D341Med (cell line): ENCODE measurements at regions not wholly inside any gene's neighbourhood (a gene's known extent, or its start where the extent isn't known, plus 50 kb on each side); places are given as distances from the start of the nearest gene placed in this dataset.
A peak's percentile ranks its signal among the peaks of the same experiment; 100 is the strongest.

Experiments
- DNase-seq: peaks from one replicate; pipeline ENCODE4 v3.0.0; 2012; ENCODE audit warnings: low spot score

- DNase-seq: no peak
These were observed 62.8 kb downstream of the FAM9B start for GRCh38 chrX:8971116-8971515.

GRCh38 chrX:8969378-8969777 is 64.5 kb downstream of the FAM9B start:
- DNase-seq: no peak

GRCh38 chrX:8967461-8967860 is 66.5 kb downstream of the FAM9B start:
- DNase-seq: no peak

- DNase-seq: no peak
These were observed 72.9 kb downstream of the FAM9B start for GRCh38 chrX:8960957-8961468.

GRCh38 chrX:8955511-8955910 is 78.4 kb downstream of the FAM9B start:
- no peak for DNase-seq

GRCh38 chrX:8946563-8946962 is 87.4 kb downstream of the FAM9B start:
- DNase-seq: no peak

- no peak for DNase-seq
These were observed 94.6 kb downstream of the FAM9B start for GRCh38 chrX:8939322-8939721.

GRCh38 chrX:8927701-8928100 is 106.2 kb downstream of the FAM9B start:
- DNase-seq: no peak

- DNase-seq: no peak
These were observed 106.8 kb downstream of the FAM9B start for GRCh38 chrX:8927066-8927635.

GRCh38 chrX:8921615-8922014 is 112.3 kb downstream of the FAM9B start:
- DNase-seq: no peak

GRCh38 chrX:8919801-8920200 is 114.1 kb downstream of the FAM9B start:
- no peak for DNase-seq

GRCh38 chrX:8916697-8917096 is 115.5 kb upstream of the FAM9A start:
- no peak for DNase-seq

GRCh38 chrX:8914681-8915080 is 113.5 kb upstream of the FAM9A start:
- no peak for DNase-seq

GRCh38 chrX:8913655-8914409 is 112.6 kb upstream of the FAM9A start:
- no peak for DNase-seq

- DNase-seq: no peak
These were observed 106.5 kb upstream of the FAM9A start for GRCh38 chrX:8907688-8908087.

- DNase-seq: no peak
These were observed 105.2 kb upstream of the FAM9A start for GRCh38 chrX:8906299-8906938.

- DNase-seq: no peak
These were observed 96.1 kb upstream of the FAM9A start for GRCh38 chrX:8897259-8897658.

- DNase-seq: no peak
These were observed 89.6 kb upstream of the FAM9A start for GRCh38 chrX:8890794-8891193.

- DNase-seq: no peak
These were observed 85.8 kb upstream of the FAM9A start for GRCh38 chrX:8887004-8887403.

- peak; percentile 37 for DNase-seq
These were observed 78.6 kb upstream of the FAM9A start for GRCh38 chrX:8879750-8880149.

GRCh38 chrX:8873956-8874355 is 72.8 kb upstream of the FAM9A start:
- DNase-seq: no peak

GRCh38 chrX:8873102-8873501 is 71.9 kb upstream of the FAM9A start:
- DNase-seq: no peak

- DNase-seq: no peak
These were observed 69.2 kb upstream of the FAM9A start for GRCh38 chrX:8870411-8870810.
